Right cardiac atrium (tissue), 5 donors: ENCODE measurements at regions not wholly inside any gene's neighbourhood (a gene's known extent, or its start where the extent isn't known, plus 50 kb on each side); places are given as distances from the start of the nearest gene placed in this dataset.

Experiments
- ATAC-seq, 2 donors: fragments of 200-7000 bp; cut with Tn5 transposase; one replicate each; pipeline versions ENCODE4 v1.8.0 to v1.9.1; 2020; ENCODE audit warnings: moderate library complexity in 2 of 2, mild to moderate bottlenecking in 1 of 2
- DNase-seq, 3 donors: peaks; one replicate each; pipeline ENCODE4 v3.0.0-alpha.2; 2020
- H3K27ac ChIP-seq: one replicate; pipeline ENCODE4 v1.5.1; 2013; ENCODE audit warnings: mild to moderate bottlenecking, low read length, control low read depth, moderate library complexity
- H3K27me3 ChIP-seq: one replicate; pipeline ENCODE4 v1.6.1; 2013; ENCODE audit not compliant: control insufficient read depth, insufficient read depth
- H3K4me1 ChIP-seq: one replicate; pipeline ENCODE4 v1.6.1; 2013; ENCODE audit warnings: low read length; ENCODE audit not compliant: control insufficient read depth, insufficient read depth
- H3K4me3 ChIP-seq: one replicate; pipeline ENCODE4 v1.5.1; 2013; ENCODE audit warnings: low read length, control low read depth
- H3K9me3 ChIP-seq: one replicate; pipeline ENCODE4 v1.6.1; 2013; ENCODE audit warnings: low read length; ENCODE audit not compliant: control insufficient read depth
- WGBS: extraction: QIAGEN DNeasy Blood & Tissue Kit; methylation state at CpG from one replicate; pipeline ENCODE4 v1.1.7; 2013; 5-methylcytosine and 5-hydroxymethylcytosine counted together
- intact Hi-C, 4 donors: fragments of 100-400 bp; cut with DNase I; formaldehyde crosslinking; loops; one replicate each; pipeline versions ENCODE4 v1.11.0 to v1.14.0; 2022 to 2023
- donor health status: healthy with polysubstance abuse.
- donor health status: DM: no; HTN: yes; CAD: no.
- donor health status: DM: no; HTN: no; CAD: no.
- donor health status: DM: no; HTN: yes; CAD: no; lungs with severe emphysema.
- donor health status: DM: yes; HTN: yes; CAD: no.

DNA sequence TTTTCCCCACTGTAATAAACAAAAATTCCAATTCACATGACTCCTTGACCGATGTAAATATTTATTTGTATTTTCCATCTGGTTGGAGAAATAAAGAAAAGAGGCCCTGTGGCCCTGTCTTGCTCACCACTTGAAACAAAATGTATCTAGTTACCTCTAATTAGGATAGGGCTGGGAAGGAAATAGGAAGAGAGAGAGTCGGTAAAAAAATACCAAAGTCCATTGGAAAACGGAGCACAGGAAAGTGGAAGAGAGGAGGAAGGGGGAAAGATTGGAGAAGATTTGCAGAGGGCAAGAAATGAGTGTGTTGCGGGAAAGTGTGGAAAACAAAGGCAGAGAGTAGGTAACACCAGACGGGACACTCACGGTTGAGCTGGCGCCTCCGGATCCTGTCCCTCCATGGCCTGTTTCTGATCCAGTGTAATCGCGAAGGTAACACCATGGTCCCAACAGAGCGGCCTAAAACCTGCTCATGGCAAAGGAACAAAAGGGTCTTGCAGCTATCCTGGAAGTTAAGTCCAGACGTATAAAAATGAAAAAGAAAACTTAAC lies 105.8 kb upstream of the RIPOR2 start:
- Histone ChIP-seq H3K27ac (no peak overlapping the region), H3K27me3 (no peaks in the 10 kb centered on the region), H3K4me1 (no peaks in the 10 kb centered on the region), H3K4me3 (no peak overlapping the region), H3K9me3 (no peaks in the 10 kb centered on the region)
- 69% methylated on average over 12 of the region's 12 CpGs for WGBS
- no peak for DNase-seq
- ATAC-seq = no peak
- intact Hi-C loops = no loop called here

DNA sequence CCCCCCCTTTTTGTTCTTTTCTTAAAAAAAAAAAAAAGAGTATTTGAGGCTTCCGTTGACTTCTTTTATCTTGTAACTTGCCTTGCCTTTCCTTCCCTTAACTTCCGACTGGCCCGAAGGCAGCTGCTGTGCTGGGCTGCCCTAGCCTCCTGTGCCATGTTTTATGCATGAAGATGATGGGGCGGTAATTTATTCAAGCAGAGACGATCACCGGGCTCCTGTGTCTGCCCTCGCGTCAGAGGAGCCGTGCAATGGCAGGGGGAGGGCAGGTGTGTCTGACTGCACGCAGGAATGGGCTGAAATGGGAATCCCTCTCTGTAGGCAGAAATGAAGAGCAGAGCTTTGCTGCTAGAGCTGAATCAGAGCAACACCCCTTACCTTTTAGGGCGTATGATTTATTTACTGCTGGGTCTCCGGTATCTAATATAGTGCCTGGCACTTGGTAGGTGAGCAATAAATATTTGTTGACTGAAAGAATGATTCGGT lies 106.3 kb upstream of the RIPOR2 start:
- Histone ChIP-seq H3K9me3 (no peaks in the 10 kb centered on the region), H3K4me3 (no peak overlapping the region), H3K27me3 (no peaks in the 10 kb centered on the region), H3K4me1 (no peaks in the 10 kb centered on the region), H3K27ac (no peak overlapping the region)
- 74% methylated on average over 13 of the region's 13 CpGs for WGBS
- intact Hi-C loops = no loop called here
- ATAC-seq (peak in 1 of 2 donors; percentile 34), DNase-seq (no peak)

DNA sequence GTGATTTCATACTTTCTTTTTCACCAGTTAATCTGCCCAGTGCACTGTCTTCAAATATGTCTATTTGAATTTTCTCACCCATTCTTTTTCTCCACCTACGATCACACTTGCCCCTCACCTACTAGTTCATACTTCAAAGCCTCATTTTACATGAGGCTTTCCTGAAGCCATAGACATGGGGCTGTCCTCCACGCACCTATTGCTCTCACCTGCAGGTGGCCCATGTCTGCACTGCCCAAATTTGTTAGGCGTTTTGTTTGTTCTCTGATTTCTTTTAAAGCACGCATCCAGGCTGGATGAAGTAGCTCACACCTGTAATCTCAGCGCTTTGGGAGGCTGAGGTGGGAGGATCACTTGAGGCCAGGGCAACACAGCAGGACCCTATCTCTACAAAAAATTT lies 106.8 kb upstream of the RIPOR2 start:
- Histone ChIP-seq H3K27ac (no peak overlapping the region), H3K4me3 (no peak overlapping the region), H3K27me3 (no peaks in the 10 kb centered on the region), H3K9me3 (no peaks in the 10 kb centered on the region), H3K4me1 (no peaks in the 10 kb centered on the region)
- WGBS = 94% methylated on average over 5 of the region's 5 CpGs
- DNase-seq (no peak), ATAC-seq (no peak)
- intact Hi-C loops = no loop called here

DNA sequence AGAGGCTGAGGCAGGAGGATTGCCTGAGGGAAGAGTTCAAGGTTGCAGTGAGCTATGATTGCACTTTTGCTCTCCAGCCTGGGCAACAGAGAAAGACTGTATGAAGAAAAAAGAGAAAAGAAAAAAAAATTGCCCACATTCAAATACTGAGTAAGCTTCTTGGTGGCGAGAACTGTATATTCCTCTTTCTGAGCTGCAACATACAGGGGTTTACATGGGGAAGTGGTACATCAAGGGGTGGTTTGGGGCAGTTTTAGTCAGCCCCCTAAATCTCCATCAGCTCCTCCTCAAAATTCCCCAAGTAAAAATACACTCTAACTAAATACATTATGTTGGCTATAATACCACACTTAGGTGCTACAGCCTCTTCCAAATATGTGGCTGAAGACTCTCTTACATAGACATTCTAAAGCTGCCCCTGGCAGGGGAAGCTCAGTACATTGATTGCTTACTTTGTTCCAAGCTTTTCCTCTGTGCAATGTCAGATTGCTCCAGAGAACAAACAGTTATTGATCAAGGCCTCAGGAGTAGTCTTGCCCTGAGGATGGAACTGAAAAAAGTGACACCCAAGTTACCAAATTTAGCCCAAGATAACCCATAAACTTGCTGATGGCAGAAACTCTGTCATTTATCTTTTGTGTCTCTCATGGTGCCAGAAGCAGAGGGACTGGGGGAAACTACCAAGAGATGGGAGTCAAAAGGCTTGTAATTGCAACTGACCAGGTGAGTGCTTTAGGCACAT lies 107.4 kb upstream of the RIPOR2 start:
- DNase-seq = no peak
- WGBS = 93% methylated on average over 1 of the region's 1 CpG
- no peak overlapping the region for H3K27ac ChIP-seq
- intact Hi-C loops = no loop called here
- no peaks in the 10 kb centered on the region for H3K4me1 ChIP-seq
- no peak for ATAC-seq
- no peak overlapping the region for H3K4me3 ChIP-seq
- H3K27me3 ChIP-seq = no peaks in the 10 kb centered on the region
- H3K9me3 ChIP-seq = no peaks in the 10 kb centered on the region

DNA sequence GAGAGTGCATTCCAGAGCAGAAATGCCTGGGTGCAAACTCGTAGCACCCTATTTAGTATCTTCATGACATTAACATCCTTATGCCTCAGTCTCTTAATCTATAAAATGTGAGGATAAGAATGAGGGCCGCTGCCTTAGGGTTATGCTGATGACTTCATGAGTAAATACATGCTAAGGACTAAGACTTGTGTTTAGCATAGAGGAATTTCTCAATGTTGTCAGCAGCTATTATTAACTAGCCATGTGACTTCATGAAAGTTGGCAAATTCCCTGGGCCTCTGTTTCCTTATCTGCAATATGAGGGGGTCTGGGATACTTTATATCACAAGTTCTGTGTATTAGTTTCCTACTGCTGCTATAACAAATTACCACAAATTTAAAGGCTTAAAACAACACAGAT lies 108.1 kb upstream of the RIPOR2 start:
- 76% methylated on average over 2 of the region's 2 CpGs for WGBS

DNA sequence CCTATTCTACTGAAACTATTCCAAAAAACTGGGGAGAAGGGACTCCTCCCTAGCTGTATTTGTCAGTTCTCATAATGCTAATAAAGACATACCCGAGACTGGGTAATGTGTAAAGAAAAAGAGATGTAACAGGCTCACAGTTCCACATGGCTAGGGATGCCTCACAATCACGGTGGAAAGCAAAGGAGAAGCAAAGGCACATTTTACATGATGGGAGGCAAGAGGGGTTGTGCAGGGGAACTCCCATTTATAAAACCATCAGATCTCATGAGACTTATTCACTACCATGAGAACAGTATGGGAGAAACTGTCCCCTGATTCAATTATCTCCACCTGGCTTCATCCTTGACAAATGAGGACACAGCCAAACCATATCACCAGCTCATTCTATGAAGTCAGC lies 111.2 kb upstream of the RIPOR2 start:
- intact Hi-C loops = no loop called here
- Histone ChIP-seq H3K4me3 (no peak overlapping the region), H3K9me3 (no peaks in the 10 kb centered on the region), H3K27ac (no peak overlapping the region), H3K4me1 (no peaks in the 10 kb centered on the region), H3K27me3 (no peaks in the 10 kb centered on the region)
- DNase-seq = no peak
- 92% methylated on average over 2 of the region's 2 CpGs for WGBS
- no peak for ATAC-seq

More for the DNA sequence above, 108.1 kb upstream of the RIPOR2 start:
- no peak for DNase-seq
- intact Hi-C loops = no loop called here
- Histone ChIP-seq H3K4me3 (no peak overlapping the region), H3K4me1 (no peaks in the 10 kb centered on the region), H3K27ac (no peak overlapping the region), H3K27me3 (no peaks in the 10 kb centered on the region), H3K9me3 (no peaks in the 10 kb centered on the region)
- ATAC-seq = no peak

DNA sequence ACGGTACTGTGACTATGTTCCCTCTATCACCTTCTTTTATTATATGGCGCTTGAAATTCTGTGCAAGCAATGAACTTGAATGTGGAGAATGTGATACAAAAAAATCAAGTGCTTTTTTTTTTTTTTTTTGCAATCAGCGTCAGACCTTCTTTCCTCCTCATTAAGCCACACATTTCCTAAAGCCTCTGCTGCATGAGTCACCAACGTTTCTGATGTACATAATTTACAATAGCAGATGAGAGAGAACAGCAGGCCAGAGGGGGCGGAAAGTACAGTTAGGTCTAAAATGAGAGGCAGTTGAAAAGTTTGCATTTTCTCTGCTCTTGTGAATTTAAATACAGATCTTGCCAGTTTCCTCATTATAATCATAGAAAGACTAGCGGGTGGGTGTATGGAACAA lies 114.6 kb upstream of the RIPOR2 start:
- ATAC-seq (no peak), DNase-seq (no peak)
- no peaks in the 10 kb centered on the region for H3K9me3 ChIP-seq
- H3K27ac ChIP-seq = no peak overlapping the region
- no peak overlapping the region for H3K4me3 ChIP-seq
- intact Hi-C loops = no loop called here
- 58% methylated on average over 6 of the region's 6 CpGs for WGBS
- H3K4me1 ChIP-seq = no peaks in the 10 kb centered on the region
- no peaks in the 10 kb centered on the region for H3K27me3 ChIP-seq

DNA sequence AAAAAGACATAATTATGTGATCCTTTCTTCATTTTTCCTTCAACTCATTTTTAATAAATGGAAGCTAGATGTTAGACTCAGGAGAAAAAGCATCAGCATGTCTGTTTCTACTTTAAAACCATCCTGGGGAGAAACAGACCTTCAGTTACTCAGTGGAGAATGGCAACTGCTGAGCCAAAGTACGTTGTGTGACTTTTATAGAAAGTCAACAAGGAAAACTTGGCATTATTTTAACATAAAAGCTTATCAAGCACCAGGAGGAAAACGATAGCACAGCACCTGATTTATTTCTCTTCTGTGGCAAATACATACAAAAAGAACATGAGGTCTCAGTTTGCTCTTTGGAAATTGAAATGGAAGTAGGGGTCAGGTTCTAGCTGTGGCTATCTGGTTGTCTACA lies 115.3 kb upstream of the RIPOR2 start:
- Histone ChIP-seq H3K4me1 (no peaks in the 10 kb centered on the region), H3K9me3 (no peaks in the 10 kb centered on the region), H3K4me3 (no peak overlapping the region), H3K27me3 (no peaks in the 10 kb centered on the region), H3K27ac (no peak overlapping the region)
- ATAC-seq (no peak), DNase-seq (no peak)
- WGBS = 47% methylated on average over 2 of the region's 2 CpGs
- intact Hi-C loops = no loop called here

DNA sequence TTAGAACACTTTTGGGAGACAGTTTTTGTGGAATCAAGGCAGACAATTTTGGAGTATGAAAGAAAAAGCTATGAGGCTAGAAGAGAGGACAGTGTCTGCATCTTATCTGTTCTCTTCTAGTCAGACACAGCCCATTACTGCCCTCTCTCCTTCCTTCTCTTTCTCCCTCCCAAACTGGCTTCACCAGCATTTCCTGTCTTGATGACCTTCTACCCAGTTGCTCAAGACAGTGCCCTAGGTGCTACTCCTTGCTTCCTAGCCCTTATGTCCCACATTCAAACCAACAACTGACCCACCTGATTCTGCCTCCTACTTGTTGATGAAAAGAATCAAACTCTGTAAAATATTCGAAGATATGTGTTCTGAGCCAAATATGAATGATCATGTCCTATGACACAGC lies 116.4 kb upstream of the RIPOR2 start:
- intact Hi-C loops = no loop called here
- ATAC-seq = no peak
- Histone ChIP-seq H3K27ac (no peak overlapping the region), H3K27me3 (no peaks in the 10 kb centered on the region), H3K9me3 (no peaks in the 10 kb centered on the region), H3K4me1 (no peaks in the 10 kb centered on the region), H3K4me3 (no peak overlapping the region)
- DNase-seq = no peak
- 90% methylated on average over 1 of the region's 1 CpG for WGBS

DNA sequence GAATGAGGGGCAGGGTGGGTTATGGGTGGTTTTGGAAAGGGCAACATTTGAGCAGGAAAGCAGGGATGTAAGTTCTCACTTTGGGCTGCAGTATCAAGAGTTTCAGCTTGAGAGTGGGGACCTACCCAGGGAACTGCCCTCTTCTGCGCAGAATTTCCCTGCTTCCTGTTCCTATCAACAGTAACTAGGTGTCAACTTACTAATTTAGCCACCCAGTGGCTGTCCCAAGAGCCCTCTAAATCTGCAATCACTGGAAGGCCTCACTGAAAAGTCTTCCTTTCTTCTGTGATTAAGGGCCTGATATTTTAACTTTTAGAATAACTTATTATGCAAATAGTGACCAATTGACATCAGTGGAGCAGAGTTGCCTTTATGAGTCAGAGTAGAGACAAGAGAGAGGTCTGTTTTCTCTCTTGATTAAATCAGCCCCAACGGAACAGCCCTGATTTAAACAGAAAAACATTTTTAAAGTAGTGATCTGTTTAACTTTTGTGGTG lies 118.2 kb upstream of the RIPOR2 start:
- DNase-seq (no peak), ATAC-seq (peak; percentile 60 to 89)
- Histone ChIP-seq H3K27ac (no peak overlapping the region), H3K4me3 (no peak overlapping the region), H3K27me3 (no peaks in the 10 kb centered on the region), H3K9me3 (no peaks in the 10 kb centered on the region), H3K4me1 (no peaks in the 10 kb centered on the region)
- WGBS = 47% methylated on average over 2 of the region's 2 CpGs
- intact Hi-C loops = no loop called here

DNA sequence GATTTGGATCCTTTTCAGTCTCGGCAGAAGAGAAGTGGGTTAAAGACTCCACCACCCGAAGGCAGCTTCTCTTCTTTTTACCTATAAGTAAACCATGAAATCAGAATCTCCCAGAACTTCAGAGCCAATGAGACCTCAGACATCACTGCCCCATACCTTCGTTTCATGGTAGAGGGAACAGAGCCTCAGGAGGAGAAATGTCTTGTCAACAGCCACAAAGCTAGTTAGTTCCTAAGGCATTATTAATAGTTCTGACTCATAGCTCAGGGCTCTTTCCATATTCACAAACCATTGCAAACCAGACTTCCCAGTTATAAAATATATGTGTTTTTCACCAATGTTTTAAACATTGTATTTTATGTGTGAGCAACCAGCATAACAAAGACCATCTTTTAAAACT lies 118.7 kb upstream of the RIPOR2 start:
- no peaks in the 10 kb centered on the region for H3K4me1 ChIP-seq
- no peak for DNase-seq
- intact Hi-C loops = no loop called here
- no peak overlapping the region for H3K4me3 ChIP-seq
- WGBS = 62% methylated on average over 3 of the region's 3 CpGs
- no peaks in the 10 kb centered on the region for H3K27me3 ChIP-seq
- ATAC-seq = peak in 1 of 2 donors; percentile 29
- no peak overlapping the region for H3K27ac ChIP-seq
- H3K9me3 ChIP-seq = no peaks in the 10 kb centered on the region
